HepG2 (cell line): ENCODE measurements at regions not wholly inside any gene's neighbourhood (a gene's known extent, or its start where the extent isn't known, plus 50 kb on each side); places are given as distances from the start of the nearest gene placed in this dataset.

Experiments
- AGO2 ChIP-seq: fragments of 200-400 bp; formaldehyde crosslinking; optimal IDR thresholded peaks from 2 replicates; pipeline ENCODE3; 2017; ENCODE audit warnings: mild to moderate bottlenecking, low read depth, low read length, moderate library complexity
- ATRX ChIP-seq: sonication (generic); formaldehyde crosslinking; IDR thresholded peaks from 2 replicates; pipeline ENCODE4 v1.4.0; 2020; ENCODE audit warnings: missing genetic modification reagents, borderline replicate concordance
- IRF2 ChIP-seq: IDR thresholded peaks from 2 replicates; pipeline ENCODE4 v1.6.1; 2018; ENCODE audit warnings: missing genetic modification reagents, missing compliant biosample characterization
- JUN ChIP-seq: sonication (generic); formaldehyde crosslinking; IDR thresholded peaks from 2 replicates; pipeline ENCODE4 v1.4.0; 2020; ENCODE audit warnings: mild to moderate bottlenecking, missing genetic modification reagents
- KLF11 ChIP-seq: IDR thresholded peaks from 2 replicates; pipeline ENCODE4 v1.6.1; 2016; ENCODE audit warnings: missing compliant biosample characterization
- SNAI1 ChIP-seq: sonication (generic); formaldehyde crosslinking; IDR thresholded peaks from 2 replicates; pipeline ENCODE4 v1.5.0; 2020; ENCODE audit warnings: mild to moderate bottlenecking, missing genetic modification reagents, borderline replicate concordance
- SRSF1 ChIP-seq: fragments of 200-400 bp; formaldehyde crosslinking; optimal IDR thresholded peaks from 2 replicates; pipeline ENCODE3; 2017; ENCODE audit warnings: mild to moderate bottlenecking, low read depth, low read length, moderate library complexity
- STAG1 ChIP-seq: sonication (generic); formaldehyde crosslinking; IDR thresholded peaks from 2 replicates; pipeline ENCODE4 v1.4.0; 2020; ENCODE audit warnings: missing genetic modification reagents
- TBX2 ChIP-seq: sonication (generic); formaldehyde crosslinking; IDR thresholded peaks from 2 replicates; pipeline ENCODE4 v1.5.0; 2020; ENCODE audit warnings: missing genetic modification reagents, mild to moderate bottlenecking, borderline replicate concordance
- XRCC5 ChIP-seq: fragments of 200-400 bp; formaldehyde crosslinking; optimal IDR thresholded peaks from 2 replicates; pipeline ENCODE3; 2017; ENCODE audit warnings: mild to moderate bottlenecking, low read length
- ZNF207 ChIP-seq: fragments of 450-650 bp; IDR thresholded peaks from 2 replicates; pipeline ENCODE4 v1.6.1; 2016; ENCODE audit warnings: antibody characterized with exemption, borderline replicate concordance
- ZNF256 ChIP-seq: sonication (generic); formaldehyde crosslinking; conservative IDR thresholded peaks from 2 replicates; pipeline ENCODE4 v1.4.0; 2020; ENCODE audit warnings: missing genetic modification reagents
- TF ChIP-seq, protein P1 (sequence below): IDR thresholded peaks from 2 replicates; pipeline ENCODE4 v1.6.1; 2016; ENCODE audit warnings: low read depth
- TF ChIP-seq, protein P2 (sequence below): sonication (generic); formaldehyde crosslinking; IDR thresholded peaks from 2 replicates; pipeline ENCODE4 v1.5.1; 2020; ENCODE audit warnings: missing genetic modification reagents, mild to moderate bottlenecking, borderline replicate concordance
- TF ChIP-seq, protein P3 (sequence below): IDR thresholded peaks from 2 replicates; pipeline ENCODE4 v1.6.1; 2016; ENCODE audit warnings: mild to moderate bottlenecking
- TF ChIP-seq, protein P4 (sequence below): sonication (generic); formaldehyde crosslinking; conservative IDR thresholded peaks from 2 replicates; pipeline ENCODE4 v1.4.0; 2020; ENCODE audit warnings: missing genetic modification reagents
- TF ChIP-seq, protein P5 (sequence below): sonication (generic); formaldehyde crosslinking; IDR thresholded peaks from 2 replicates; pipeline ENCODE4 v1.8.0; 2022; ENCODE audit warnings: missing genetic modification reagents, mild to moderate bottlenecking, inconsistent platforms, borderline replicate concordance
- TF ChIP-seq, protein P6 (sequence below): IDR thresholded peaks from 2 replicates; pipeline ENCODE4 v1.4.0; 2020; ENCODE audit warnings: mild to moderate bottlenecking, missing genetic modification reagents

DNA sequence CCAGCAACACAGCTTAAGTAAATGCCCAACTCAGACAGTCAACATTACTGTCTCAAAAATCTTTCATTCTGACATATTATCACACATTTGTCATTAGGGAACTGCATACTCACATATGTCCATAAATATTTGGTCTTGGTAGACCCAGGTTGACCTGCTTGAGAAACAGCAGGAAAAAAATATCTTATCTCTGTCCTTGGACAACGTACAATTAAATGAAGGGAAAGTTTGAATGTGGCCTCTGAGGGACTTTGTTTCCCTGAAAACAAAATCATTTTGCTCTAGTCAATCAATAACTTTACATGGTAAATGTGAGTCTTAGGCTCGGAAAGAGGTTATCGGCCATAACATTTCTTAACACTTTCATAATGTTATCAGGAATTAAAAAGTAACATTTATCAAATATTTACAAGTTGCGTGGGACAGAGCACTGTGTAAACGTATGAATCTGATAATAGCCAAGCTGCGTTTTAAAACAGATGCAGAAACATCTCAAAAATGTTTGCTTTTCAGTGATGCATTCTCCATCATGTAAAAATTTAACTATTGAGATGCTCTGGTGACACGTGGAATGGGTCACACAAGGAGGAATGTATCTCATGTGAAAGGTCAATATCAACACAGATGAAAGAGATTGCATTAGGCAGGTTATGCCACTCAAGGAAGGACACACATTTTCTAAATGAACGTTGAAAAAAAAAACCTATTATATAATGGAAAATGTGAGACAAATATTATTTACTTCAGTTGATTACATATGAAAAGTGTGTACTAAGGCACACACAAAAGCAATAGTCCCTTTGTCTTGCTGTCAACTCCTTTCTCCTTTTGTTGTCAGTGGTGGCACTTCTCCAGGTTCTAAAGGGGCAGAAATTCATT lies 304.4 kb downstream of the WDR72 start (continued):
- TF ChIP-seq TBX2 = peak; percentile 91
- no peak for TF ChIP-seq AGO2
- TF ChIP-seq XRCC5 = no peak
- TF ChIP-seq STAG1 = peak; percentile 25; the same call in 1 of the 2 replicates
- TF ChIP-seq, protein P1, sequence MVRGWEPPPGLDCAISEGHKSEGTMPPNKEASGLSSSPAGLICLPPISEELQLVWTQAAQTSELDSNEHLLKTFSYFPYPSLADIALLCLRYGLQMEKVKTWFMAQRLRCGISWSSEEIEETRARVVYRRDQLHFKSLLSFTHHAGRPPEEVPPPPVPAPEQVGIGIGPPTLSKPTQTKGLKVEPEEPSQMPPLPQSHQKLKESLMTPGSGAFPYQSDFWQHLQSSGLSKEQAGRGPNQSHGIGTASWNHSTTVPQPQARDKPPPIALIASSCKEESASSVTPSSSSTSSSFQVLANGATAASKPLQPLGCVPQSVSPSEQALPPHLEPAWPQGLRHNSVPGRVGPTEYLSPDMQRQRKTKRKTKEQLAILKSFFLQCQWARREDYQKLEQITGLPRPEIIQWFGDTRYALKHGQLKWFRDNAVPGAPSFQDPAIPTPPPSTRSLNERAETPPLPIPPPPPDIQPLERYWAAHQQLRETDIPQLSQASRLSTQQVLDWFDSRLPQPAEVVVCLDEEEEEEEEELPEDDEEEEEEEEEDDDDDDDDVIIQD (CRISPR knock-in tag) = peak; percentile 48
- TF ChIP-seq IRF2 = peak; percentile 87
- TF ChIP-seq, protein P2, sequence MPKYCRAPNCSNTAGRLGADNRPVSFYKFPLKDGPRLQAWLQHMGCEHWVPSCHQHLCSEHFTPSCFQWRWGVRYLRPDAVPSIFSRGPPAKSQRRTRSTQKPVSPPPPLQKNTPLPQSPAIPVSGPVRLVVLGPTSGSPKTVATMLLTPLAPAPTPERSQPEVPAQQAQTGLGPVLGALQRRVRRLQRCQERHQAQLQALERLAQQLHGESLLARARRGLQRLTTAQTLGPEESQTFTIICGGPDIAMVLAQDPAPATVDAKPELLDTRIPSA = no peak
- peak; percentile 51 for TF ChIP-seq JUN (CRISPR knock-in tag)
- TF ChIP-seq, protein P3, sequence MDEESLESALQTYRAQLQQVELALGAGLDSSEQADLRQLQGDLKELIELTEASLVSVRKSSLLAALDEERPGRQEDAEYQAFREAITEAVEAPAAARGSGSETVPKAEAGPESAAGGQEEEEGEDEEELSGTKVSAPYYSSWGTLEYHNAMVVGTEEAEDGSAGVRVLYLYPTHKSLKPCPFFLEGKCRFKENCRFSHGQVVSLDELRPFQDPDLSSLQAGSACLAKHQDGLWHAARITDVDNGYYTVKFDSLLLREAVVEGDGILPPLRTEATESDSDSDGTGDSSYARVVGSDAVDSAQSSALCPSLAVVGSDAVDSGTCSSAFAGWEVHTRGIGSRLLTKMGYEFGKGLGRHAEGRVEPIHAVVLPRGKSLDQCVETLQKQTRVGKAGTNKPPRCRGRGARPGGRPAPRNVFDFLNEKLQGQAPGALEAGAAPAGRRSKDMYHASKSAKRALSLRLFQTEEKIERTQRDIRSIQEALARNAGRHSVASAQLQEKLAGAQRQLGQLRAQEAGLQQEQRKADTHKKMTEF (CRISPR knock-in tag) = peak; percentile 94
- TF ChIP-seq, protein P4, sequence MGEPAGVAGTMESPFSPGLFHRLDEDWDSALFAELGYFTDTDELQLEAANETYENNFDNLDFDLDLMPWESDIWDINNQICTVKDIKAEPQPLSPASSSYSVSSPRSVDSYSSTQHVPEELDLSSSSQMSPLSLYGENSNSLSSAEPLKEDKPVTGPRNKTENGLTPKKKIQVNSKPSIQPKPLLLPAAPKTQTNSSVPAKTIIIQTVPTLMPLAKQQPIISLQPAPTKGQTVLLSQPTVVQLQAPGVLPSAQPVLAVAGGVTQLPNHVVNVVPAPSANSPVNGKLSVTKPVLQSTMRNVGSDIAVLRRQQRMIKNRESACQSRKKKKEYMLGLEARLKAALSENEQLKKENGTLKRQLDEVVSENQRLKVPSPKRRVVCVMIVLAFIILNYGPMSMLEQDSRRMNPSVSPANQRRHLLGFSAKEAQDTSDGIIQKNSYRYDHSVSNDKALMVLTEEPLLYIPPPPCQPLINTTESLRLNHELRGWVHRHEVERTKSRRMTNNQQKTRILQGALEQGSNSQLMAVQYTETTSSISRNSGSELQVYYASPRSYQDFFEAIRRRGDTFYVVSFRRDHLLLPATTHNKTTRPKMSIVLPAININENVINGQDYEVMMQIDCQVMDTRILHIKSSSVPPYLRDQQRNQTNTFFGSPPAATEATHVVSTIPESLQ (CRISPR knock-in tag) = no peak
- TF ChIP-seq ATRX = no peak
- TF ChIP-seq KLF11 (CRISPR knock-in tag) = no peak
- TF ChIP-seq, protein P5, sequence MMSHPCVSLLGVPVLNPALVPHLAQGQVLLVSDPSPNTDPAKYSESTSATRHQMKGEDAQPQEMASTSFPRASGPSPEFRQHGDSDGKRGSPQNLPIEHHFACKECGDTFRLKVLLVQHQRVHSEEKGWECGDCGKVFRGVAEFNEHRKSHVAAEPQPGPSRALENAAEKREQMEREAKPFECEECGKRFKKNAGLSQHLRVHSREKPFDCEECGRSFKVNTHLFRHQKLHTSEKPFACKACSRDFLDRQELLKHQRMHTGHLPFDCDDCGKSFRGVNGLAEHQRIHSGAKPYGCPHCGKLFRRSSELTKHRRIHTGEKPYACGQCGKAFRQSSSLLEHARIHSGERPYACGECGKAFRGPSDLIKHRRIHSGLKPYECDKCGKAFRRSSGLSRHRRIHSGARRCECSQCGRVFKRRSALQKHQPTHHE = no peak
- no peak for TF ChIP-seq ZNF256 (CRISPR knock-in tag)
- TF ChIP-seq SRSF1 = no peak
- no peak for TF ChIP-seq ZNF207
- TF ChIP-seq, protein P6, sequence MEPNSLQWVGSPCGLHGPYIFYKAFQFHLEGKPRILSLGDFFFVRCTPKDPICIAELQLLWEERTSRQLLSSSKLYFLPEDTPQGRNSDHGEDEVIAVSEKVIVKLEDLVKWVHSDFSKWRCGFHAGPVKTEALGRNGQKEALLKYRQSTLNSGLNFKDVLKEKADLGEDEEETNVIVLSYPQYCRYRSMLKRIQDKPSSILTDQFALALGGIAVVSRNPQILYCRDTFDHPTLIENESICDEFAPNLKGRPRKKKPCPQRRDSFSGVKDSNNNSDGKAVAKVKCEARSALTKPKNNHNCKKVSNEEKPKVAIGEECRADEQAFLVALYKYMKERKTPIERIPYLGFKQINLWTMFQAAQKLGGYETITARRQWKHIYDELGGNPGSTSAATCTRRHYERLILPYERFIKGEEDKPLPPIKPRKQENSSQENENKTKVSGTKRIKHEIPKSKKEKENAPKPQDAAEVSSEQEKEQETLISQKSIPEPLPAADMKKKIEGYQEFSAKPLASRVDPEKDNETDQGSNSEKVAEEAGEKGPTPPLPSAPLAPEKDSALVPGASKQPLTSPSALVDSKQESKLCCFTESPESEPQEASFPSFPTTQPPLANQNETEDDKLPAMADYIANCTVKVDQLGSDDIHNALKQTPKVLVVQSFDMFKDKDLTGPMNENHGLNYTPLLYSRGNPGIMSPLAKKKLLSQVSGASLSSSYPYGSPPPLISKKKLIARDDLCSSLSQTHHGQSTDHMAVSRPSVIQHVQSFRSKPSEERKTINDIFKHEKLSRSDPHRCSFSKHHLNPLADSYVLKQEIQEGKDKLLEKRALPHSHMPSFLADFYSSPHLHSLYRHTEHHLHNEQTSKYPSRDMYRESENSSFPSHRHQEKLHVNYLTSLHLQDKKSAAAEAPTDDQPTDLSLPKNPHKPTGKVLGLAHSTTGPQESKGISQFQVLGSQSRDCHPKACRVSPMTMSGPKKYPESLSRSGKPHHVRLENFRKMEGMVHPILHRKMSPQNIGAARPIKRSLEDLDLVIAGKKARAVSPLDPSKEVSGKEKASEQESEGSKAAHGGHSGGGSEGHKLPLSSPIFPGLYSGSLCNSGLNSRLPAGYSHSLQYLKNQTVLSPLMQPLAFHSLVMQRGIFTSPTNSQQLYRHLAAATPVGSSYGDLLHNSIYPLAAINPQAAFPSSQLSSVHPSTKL (CRISPR knock-in tag) = peak; percentile 98
- TF ChIP-seq SNAI1 (CRISPR knock-in tag) = no peak
